ENCODE measurements at regions not wholly inside any gene's neighbourhood (a gene's known extent, or its start where the extent isn't known, plus 50 kb on each side); places are given as distances from the start of the nearest gene placed in this dataset.

DNA sequence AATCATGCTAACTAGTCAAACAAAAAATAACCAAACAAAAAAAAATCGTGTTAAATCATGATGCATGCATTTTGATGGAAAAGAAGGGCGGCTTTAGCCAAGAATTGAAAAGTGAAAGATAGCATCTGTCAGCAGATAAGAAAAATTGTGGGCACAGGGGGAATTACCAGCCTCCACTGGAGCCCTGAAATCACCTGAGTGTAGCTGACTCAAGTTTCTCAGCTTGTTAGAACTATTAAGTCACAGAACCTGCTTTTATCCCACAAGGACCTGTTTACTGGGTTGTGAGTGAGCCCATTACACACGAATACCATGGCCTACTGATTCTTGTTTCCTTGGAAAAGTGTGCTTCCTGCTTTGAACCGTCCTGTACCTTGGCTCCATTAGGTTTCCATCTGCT, 85.2 kb downstream of the COX18 start:
- 43% methylated on average over 3 of the region's 4 CpGs for WGBS (ENCODE audit: insufficient coverage)
- ChIA-PET CTCF (no interaction called here), POLR2A (no interaction called here)
- Histone ChIP-seq H3K27me3 (replicated peaks in 1 of 2; ENCODE audit: control insufficient read depth in 2 of 2, extremely low read depth in 1 of 2, insufficient read depth in 2 of 2, low read length in 1 of 2) (no peaks in the 10 kb centered on the region), H3K36me3 (ENCODE audit: control insufficient read depth in 2 of 2, extremely low read depth in 1 of 2, insufficient read depth in 1 of 2, low read length in 1 of 2) (no peaks in the 10 kb centered on the region), H3K4me1 (ENCODE audit: control insufficient read depth in 1 of 2, extremely low read depth in 1 of 2, insufficient read depth in 2 of 2, low read length in 2 of 2) (no peaks in the 10 kb centered on the region), H3K4me3 (ENCODE audit: control insufficient read depth in 1 of 2, extremely low read depth in 1 of 2, low read length in 1 of 2) (no peak overlapping the region), H3K27ac (ENCODE audit: low read length) (no peak overlapping the region), H3K9me3 (no peaks in the 10 kb centered on the region)
- H3K9me3 Mint-ChIP-seq = no peaks in the 10 kb centered on the region
- no peaks in the 10 kb centered on the region for H3K36me3 Mint-ChIP-seq
- DNase-seq = no peak
- no peak for ATAC-seq (replicated peaks in 1 of 4)
- no peaks in the 10 kb centered on the region for H3K4me1 Mint-ChIP-seq
- no peak overlapping the region for H3K4me3 Mint-ChIP-seq
- H3K27me3 Mint-ChIP-seq = peaks cover 0 to 13% of the 10 kb centered on the region in 2 donors
- H3K27ac Mint-ChIP-seq = no peak overlapping the region

DNA sequence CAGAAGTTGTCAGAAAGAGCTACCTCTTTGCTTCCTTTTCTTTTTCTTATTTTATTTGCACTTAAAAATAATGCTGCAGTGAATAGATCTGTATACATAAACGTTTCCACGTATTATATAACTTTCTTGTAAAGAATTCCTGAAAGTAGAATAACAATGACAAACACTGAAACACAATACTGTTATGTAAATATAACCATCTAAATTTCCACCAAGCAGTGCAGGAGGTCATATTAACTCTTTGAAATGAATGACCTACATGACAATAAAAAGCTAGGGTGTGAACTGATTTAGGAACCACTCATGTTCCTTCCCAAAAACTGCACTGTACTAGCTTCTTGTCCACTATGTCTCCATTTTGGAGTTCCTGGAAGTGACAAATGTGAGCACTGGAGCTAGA, 85.8 kb downstream of the COX18 start:
- Histone ChIP-seq H3K9me3 (no peaks in the 10 kb centered on the region), H3K27me3 (replicated peaks in 1 of 2; ENCODE audit: control insufficient read depth in 2 of 2, extremely low read depth in 1 of 2, insufficient read depth in 2 of 2, low read length in 1 of 2) (no peaks in the 10 kb centered on the region), H3K4me1 (ENCODE audit: control insufficient read depth in 1 of 2, extremely low read depth in 1 of 2, insufficient read depth in 2 of 2, low read length in 2 of 2) (no peaks in the 10 kb centered on the region), H3K36me3 (ENCODE audit: control insufficient read depth in 2 of 2, extremely low read depth in 1 of 2, insufficient read depth in 1 of 2, low read length in 1 of 2) (no peaks in the 10 kb centered on the region), H3K4me3 (ENCODE audit: control insufficient read depth in 1 of 2, extremely low read depth in 1 of 2, low read length in 1 of 2) (no peak overlapping the region), H3K27ac (ENCODE audit: low read length) (no peak overlapping the region)
- WGBS (ENCODE audit: insufficient coverage) = no CpG with 5 or more reads among the region's 2 CpGs
- ChIA-PET POLR2A (no interaction called here), CTCF (interaction anchor here in 1 of 2 donors (0.5 kb wide), 1 partner anchor 13 kb away, joined by 3 read pairs; no protein-coding TSS in a partner anchor)
- Mint-ChIP-seq H3K9me3 (no peaks in the 10 kb centered on the region), H3K4me1 (no peaks in the 10 kb centered on the region), H3K27me3 (peaks cover 0 to 13% of the 10 kb centered on the region in 2 donors), H3K36me3 (no peaks in the 10 kb centered on the region), H3K4me3 (no peak overlapping the region), H3K27ac (no peak overlapping the region)
- ATAC-seq (replicated peaks in 1 of 4) = no peak
- no peak for DNase-seq

DNA sequence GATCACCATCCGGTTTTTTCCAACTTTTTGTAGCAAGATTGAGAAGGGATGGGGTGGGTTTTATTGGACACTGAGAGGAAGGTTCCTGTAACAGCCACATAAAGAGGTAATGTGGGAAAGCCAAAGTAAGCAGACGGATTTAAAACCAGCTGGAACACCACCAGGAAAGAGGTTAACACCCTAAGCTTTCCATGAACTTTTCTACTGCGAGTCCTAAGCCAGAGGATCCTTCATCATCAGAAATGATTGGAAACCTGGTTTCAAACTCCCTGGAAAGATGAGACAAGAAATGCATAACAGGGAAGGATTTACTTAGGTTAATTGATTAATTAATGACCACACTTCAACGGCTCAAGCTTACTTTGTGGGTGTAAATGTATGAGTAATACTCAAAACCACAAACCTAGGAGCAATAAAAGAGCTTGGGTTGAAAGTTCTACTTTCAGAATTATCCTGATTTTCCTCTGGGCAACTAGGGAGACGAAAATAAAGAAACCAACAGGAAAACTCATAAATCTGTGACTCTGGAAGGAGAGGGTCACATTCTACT, 91.5 kb downstream of the COX18 start:
- Histone ChIP-seq H3K4me1 (ENCODE audit: control insufficient read depth in 1 of 2, extremely low read depth in 1 of 2, insufficient read depth in 2 of 2, low read length in 2 of 2) (no peaks in the 10 kb centered on the region), H3K27me3 (replicated peaks in 1 of 2; ENCODE audit: control insufficient read depth in 2 of 2, extremely low read depth in 1 of 2, insufficient read depth in 2 of 2, low read length in 1 of 2) (peaks cover 0 to 3% of the 10 kb centered on the region in 2 experiments), H3K9me3 (no peaks in the 10 kb centered on the region), H3K4me3 (ENCODE audit: control insufficient read depth in 1 of 2, extremely low read depth in 1 of 2, low read length in 1 of 2) (no peak overlapping the region), H3K27ac (ENCODE audit: low read length) (no peak overlapping the region), H3K36me3 (ENCODE audit: control insufficient read depth in 2 of 2, extremely low read depth in 1 of 2, insufficient read depth in 1 of 2, low read length in 1 of 2) (no peaks in the 10 kb centered on the region)
- Mint-ChIP-seq H3K4me1 (peaks cover 0 to 3% (median 1%) of the 10 kb centered on the region in 3 donors), H3K27ac (no peak overlapping the region), H3K27me3 (peaks cover 7 to 12% of the 10 kb centered on the region in 2 donors), H3K36me3 (no peaks in the 10 kb centered on the region), H3K4me3 (no peak overlapping the region), H3K9me3 (no peaks in the 10 kb centered on the region)
- WGBS (ENCODE audit: insufficient coverage) = no CpG with 5 or more reads among the region's 5 CpGs
- CTCF ChIA-PET = no interaction called here
- DNase-seq (no peak), ATAC-seq (replicated peaks in 1 of 4) (no peak)
- POLR2A ChIA-PET = no interaction called here

DNA sequence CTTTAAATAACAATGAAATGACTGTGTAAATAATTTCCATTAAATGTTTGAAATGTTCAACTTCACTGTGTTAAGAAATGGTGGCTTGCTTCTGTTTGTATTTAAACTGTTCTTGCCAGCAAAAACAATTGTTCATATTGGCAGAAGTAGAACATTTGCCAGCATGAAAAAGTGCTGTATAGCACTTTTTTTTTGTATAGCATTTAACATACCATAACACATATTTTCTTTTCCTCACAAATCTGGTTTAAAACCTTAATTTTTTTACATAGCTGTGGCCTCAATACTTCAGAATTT, 94.1 kb downstream of the COX18 start:
- Histone ChIP-seq H3K4me3 (ENCODE audit: control insufficient read depth in 1 of 2, extremely low read depth in 1 of 2, low read length in 1 of 2) (no peak overlapping the region), H3K27me3 (replicated peaks in 1 of 2; ENCODE audit: control insufficient read depth in 2 of 2, extremely low read depth in 1 of 2, insufficient read depth in 2 of 2, low read length in 1 of 2) (peaks cover 0 to 3% of the 10 kb centered on the region in 2 experiments), H3K36me3 (ENCODE audit: control insufficient read depth in 2 of 2, extremely low read depth in 1 of 2, insufficient read depth in 1 of 2, low read length in 1 of 2) (no peaks in the 10 kb centered on the region), H3K4me1 (ENCODE audit: control insufficient read depth in 1 of 2, extremely low read depth in 1 of 2, insufficient read depth in 2 of 2, low read length in 2 of 2) (no peaks in the 10 kb centered on the region), H3K9me3 (no peaks in the 10 kb centered on the region), H3K27ac (ENCODE audit: low read length) (no peak overlapping the region)
- no peak for ATAC-seq (replicated peaks in 1 of 4)
- H3K4me1 Mint-ChIP-seq = peaks cover 0 to 3% (median 1%) of the 10 kb centered on the region in 3 donors
- ChIA-PET POLR2A (no interaction called here), CTCF (no interaction called here)
- no peak overlapping the region for H3K4me3 Mint-ChIP-seq
- no peak for DNase-seq
- H3K9me3 Mint-ChIP-seq = no peaks in the 10 kb centered on the region
- peaks cover 10 to 29% of the 10 kb centered on the region in 2 donors for H3K27me3 Mint-ChIP-seq
- no peak overlapping the region for H3K27ac Mint-ChIP-seq
- no peaks in the 10 kb centered on the region for H3K36me3 Mint-ChIP-seq

DNA sequence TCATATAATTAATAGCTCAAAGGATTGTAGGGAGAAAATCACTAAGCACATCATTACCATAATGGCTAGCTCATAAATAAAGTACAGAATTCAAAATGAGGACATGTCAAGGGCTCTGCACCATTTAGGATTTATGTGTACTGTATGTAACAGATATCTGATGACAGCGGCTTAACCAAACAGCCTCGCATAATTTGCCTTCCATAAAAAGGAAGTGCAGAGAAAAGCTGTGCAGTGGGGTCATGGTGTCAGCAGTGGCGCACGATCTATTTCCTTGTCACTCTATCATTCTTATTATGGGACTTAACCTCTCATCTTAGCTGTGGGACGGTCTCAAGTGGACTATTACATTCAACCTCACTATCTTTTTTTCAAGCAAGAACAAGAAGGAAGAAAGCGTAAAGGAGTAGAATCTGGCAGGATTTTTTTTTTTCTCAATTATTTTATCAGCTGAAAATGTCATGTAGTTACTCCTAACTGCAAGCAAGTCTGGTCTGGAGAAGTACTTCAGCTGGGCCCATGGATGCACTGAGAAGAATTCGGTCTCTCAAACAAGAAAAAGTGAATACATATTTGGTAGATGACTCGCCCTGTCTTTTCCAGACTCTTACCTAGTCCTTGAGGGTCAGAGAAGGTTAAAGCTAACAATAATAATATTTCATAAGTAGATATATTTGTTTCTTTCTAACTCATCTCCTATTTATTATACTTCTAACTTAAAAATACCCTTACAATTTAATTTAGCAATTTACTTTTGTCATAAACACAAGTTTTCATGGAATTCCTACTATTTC, 94.6 kb downstream of the COX18 start:
- Mint-ChIP-seq H3K4me3 (no peak overlapping the region), H3K27me3 (peaks cover 12 to 26% of the 10 kb centered on the region in 2 donors), H3K4me1 (peaks cover 0 to 3% (median 1%) of the 10 kb centered on the region in 3 donors), H3K27ac (no peak overlapping the region), H3K9me3 (no peaks in the 10 kb centered on the region), H3K36me3 (no peaks in the 10 kb centered on the region)
- H3K36me3 ChIP-seq (ENCODE audit: control insufficient read depth in 2 of 2, extremely low read depth in 1 of 2, insufficient read depth in 1 of 2, low read length in 1 of 2) = no peaks in the 10 kb centered on the region
- no peak overlapping the region for H3K27ac ChIP-seq (ENCODE audit: low read length)
- H3K9me3 ChIP-seq = no peaks in the 10 kb centered on the region
- WGBS (ENCODE audit: insufficient coverage) = no CpG with 5 or more reads among the region's 8 CpGs
- POLR2A ChIA-PET = interaction anchor here in 1 of 2 donors (0.6 kb wide), 1 partner anchor 40 kb away, joined by 3 read pairs; no protein-coding TSS in a partner anchor
- H3K4me3 ChIP-seq (ENCODE audit: control insufficient read depth in 1 of 2, extremely low read depth in 1 of 2, low read length in 1 of 2) = no peak overlapping the region
- CTCF ChIA-PET = interaction anchor here in 1 of 2 donors (0.7 kb wide), 1 partner anchor 15 kb away, joined by 3 read pairs; no protein-coding TSS in a partner anchor
- H3K4me1 ChIP-seq (ENCODE audit: control insufficient read depth in 1 of 2, extremely low read depth in 1 of 2, insufficient read depth in 2 of 2, low read length in 2 of 2) = no peaks in the 10 kb centered on the region
- DNase-seq = no peak
- ATAC-seq (replicated peaks in 1 of 4) = no peak
- peaks cover 0 to 3% of the 10 kb centered on the region in 2 experiments for H3K27me3 ChIP-seq (replicated peaks in 1 of 2; ENCODE audit: control insufficient read depth in 2 of 2, extremely low read depth in 1 of 2, insufficient read depth in 2 of 2, low read length in 1 of 2)

DNA sequence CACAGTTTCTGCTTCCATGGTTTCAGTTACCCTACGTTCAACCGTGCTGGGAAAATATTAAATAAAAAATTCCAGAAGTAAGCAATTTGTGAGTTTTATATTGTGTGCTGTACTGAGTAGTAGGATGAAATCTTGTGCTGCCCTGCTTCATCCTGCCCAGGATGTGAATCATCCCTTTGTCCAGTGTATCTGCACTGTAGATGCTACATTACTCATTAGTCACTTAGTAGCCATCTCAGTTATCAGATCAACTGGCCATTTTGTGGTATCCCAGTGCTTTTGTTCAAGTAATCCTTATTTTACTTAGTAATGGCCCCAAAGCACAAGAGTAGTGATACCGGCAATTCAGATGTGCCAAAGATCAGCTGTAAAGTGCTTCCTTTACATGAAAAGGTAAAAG, 97.9 kb downstream of the COX18 start:
- H3K4me3 Mint-ChIP-seq = no peak overlapping the region
- no peaks in the 10 kb centered on the region for H3K36me3 Mint-ChIP-seq
- whole genome bisulfite sequencing (ENCODE audit: insufficient coverage) = no CpG with 5 or more reads among the region's 3 CpGs
- peaks cover 0 to 3% (median 1%) of the 10 kb centered on the region in 3 donors for H3K4me1 Mint-ChIP-seq
- Histone ChIP-seq H3K27ac (ENCODE audit: low read length) (no peak overlapping the region), H3K9me3 (no peaks in the 10 kb centered on the region), H3K27me3 (replicated peaks in 1 of 2; ENCODE audit: control insufficient read depth in 2 of 2, extremely low read depth in 1 of 2, insufficient read depth in 2 of 2, low read length in 1 of 2) (peaks cover 0 to 2% of the 10 kb centered on the region in 2 experiments), H3K4me3 (ENCODE audit: control insufficient read depth in 1 of 2, extremely low read depth in 1 of 2, low read length in 1 of 2) (no peak overlapping the region), H3K4me1 (ENCODE audit: control insufficient read depth in 1 of 2, extremely low read depth in 1 of 2, insufficient read depth in 2 of 2, low read length in 2 of 2) (no peaks in the 10 kb centered on the region), H3K36me3 (ENCODE audit: control insufficient read depth in 2 of 2, extremely low read depth in 1 of 2, insufficient read depth in 1 of 2, low read length in 1 of 2) (no peaks in the 10 kb centered on the region)
- POLR2A ChIA-PET = no interaction called here
- H3K27me3 Mint-ChIP-seq = peaks cover 8 to 26% of the 10 kb centered on the region in 2 donors
- CTCF ChIA-PET = no interaction called here
- no peaks in the 10 kb centered on the region for H3K9me3 Mint-ChIP-seq
- no peak overlapping the region for H3K27ac Mint-ChIP-seq
- ATAC-seq (replicated peaks in 1 of 4) = no peak
- no peak for DNase-seq
